ENCODE measurements at regions not wholly inside any gene's neighbourhood (a gene's known extent, or its start where the extent isn't known, plus 50 kb on each side); places are given as distances from the start of the nearest gene placed in this dataset.

- no peak for TF ChIP-seq USF1 (CRISPR knock-in tag; IDR thresholded peaks at IDR 0.05)
- TF ChIP-seq EZH2 (IDR thresholded peaks at IDR 0.05; ENCODE audit: borderline replicate concordance, low read depth, low read length) = no peak
- TF ChIP-seq MEF2D (tag; conservative IDR thresholded peaks at IDR 0.05; ENCODE audit: low read depth) = no peak
- TF ChIP-seq NR2C1 (IDR thresholded peaks at IDR 0.05) = no peak
- no peak for TF ChIP-seq NR2C1 (tag; IDR thresholded peaks at IDR 0.05)
- TF ChIP-seq CTCF (IDR thresholded peaks at IDR 0.05 in 2 of 3, conservative IDR thresholded peaks at IDR 0.05 in 1 of 3; ENCODE audit: insufficient read depth in 2 of 3, low read depth in 1 of 3, low read length in 3 of 3) = no peak
- no peak for TF ChIP-seq CBX1 (IDR thresholded peaks at IDR 0.05; ENCODE audit: low read depth)
- no peak for TF ChIP-seq ZNF3 (CRISPR knock-in tag; IDR thresholded peaks at IDR 0.05)
- TF ChIP-seq ELF1 (tag; IDR thresholded peaks at IDR 0.05) = no peak
- no peak for TF ChIP-seq YBX1 (IDR thresholded peaks at IDR 0.05)
- TF ChIP-seq IRF9 (tag; IDR thresholded peaks at IDR 0.05) = no peak
- TF ChIP-seq ZNF639 (CRISPR knock-in tag; conservative IDR thresholded peaks at IDR 0.05 in 1 of 2, IDR thresholded peaks at IDR 0.05 in 1 of 2) = no peak
- TF ChIP-seq ZNF274 (IDR thresholded peaks at IDR 0.05; ENCODE audit: borderline replicate concordance, low read depth, low read length) = no peak
- TF ChIP-seq HMGXB4 (CRISPR knock-in tag; IDR thresholded peaks at IDR 0.05) = no peak
- TF ChIP-seq MAZ (CRISPR knock-in tag; conservative IDR thresholded peaks at IDR 0.05 in 1 of 2, IDR thresholded peaks at IDR 0.05 in 1 of 2) = no peak
Measured at GRCh38 chr5:180436936-180437335, 57.2 kb upstream of the CNOT6 start.
